ENCODE measurements at regions not wholly inside any gene's neighbourhood (a gene's known extent, or its start where the extent isn't known, plus 50 kb on each side); places are given as distances from the start of the nearest gene placed in this dataset.

GRCh38 chr5:168187614-168188013 lies 103.8 kb upstream of the WWC1 start:
- Histone ChIP-seq H3K36me3 (ENCODE audit: insufficient read depth, low read length) (no peaks in the 10 kb centered on the region), H3K9me3 (ENCODE audit: low read length) (no peaks in the 10 kb centered on the region), H3K9ac (ENCODE audit: low read length) (peak overlapping the region; percentile 9), H3K79me2 (replicated peaks; ENCODE audit: insufficient read depth, low read length) (no peaks in the 10 kb centered on the region), H3K4me2 (ENCODE audit: low read length) (peak overlapping the region; percentile 53), H3K27ac (ENCODE audit: low read length) (peak overlapping the region; percentile 73), H3K4me3 (ENCODE audit: low read length) (peak overlapping the region; percentile 46), H3K27me3 (ENCODE audit: insufficient read depth, low read depth, low read length) (no peaks in the 10 kb centered on the region), H3K9me2 (ENCODE audit: insufficient read depth, low read length) (no peaks in the 10 kb centered on the region), H3F3A (ENCODE audit: insufficient read depth, low read length, poor library complexity, severe bottlenecking) (no peaks in the 10 kb centered on the region), H2AFZ (ENCODE audit: low read depth, low read length) (no peak overlapping the region), H4K20me1 (ENCODE audit: insufficient read depth) (no peaks in the 10 kb centered on the region)
- no peak for TF ChIP-seq EP300 (conservative IDR thresholded peaks at IDR 0.05; ENCODE audit: poor library complexity, severe bottlenecking)
- no peak for TF ChIP-seq TAF1 (IDR thresholded peaks at IDR 0.05; ENCODE audit: low read depth)
- no peak for TF ChIP-seq MXI1 (conservative IDR thresholded peaks at IDR 0.05; ENCODE audit: poor library complexity, severe bottlenecking)
- TF ChIP-seq SMC3 (conservative IDR thresholded peaks at IDR 0.05; ENCODE audit: poor library complexity), result no peak
- no peak for TF ChIP-seq POLR2AphosphoS5 (IDR thresholded peaks at IDR 0.05)
- TF ChIP-seq REST (IDR thresholded peaks at IDR 0.05; ENCODE audit: borderline replicate concordance), result no peak
- TF ChIP-seq RAD21 (conservative IDR thresholded peaks at IDR 0.05), result no peak
- TF ChIP-seq EZH2 (IDR thresholded peaks at IDR 0.05; ENCODE audit: borderline replicate concordance, insufficient read depth, low read length, poor library complexity, severe bottlenecking), result no peak
- TF ChIP-seq CTCF (IDR thresholded peaks at IDR 0.05; ENCODE audit: poor library complexity, severe bottlenecking), result no peak

- no peaks in the 10 kb centered on the region for H3K27me3 ChIP-seq (ENCODE audit: insufficient read depth, low read depth, low read length)
- no peaks in the 10 kb centered on the region for H3K79me2 ChIP-seq (replicated peaks; ENCODE audit: insufficient read depth, low read length)
- no peak overlapping the region for H3K4me2 ChIP-seq (ENCODE audit: low read length)
- H3K9ac ChIP-seq (ENCODE audit: low read length), result no peak overlapping the region
- peak overlapping the region; percentile 46 for H3K4me3 ChIP-seq (ENCODE audit: low read length)
- no peaks in the 10 kb centered on the region for H3K9me2 ChIP-seq (ENCODE audit: insufficient read depth, low read length)
- H3K36me3 ChIP-seq (ENCODE audit: insufficient read depth, low read length), result no peaks in the 10 kb centered on the region
- no peak for TF ChIP-seq MXI1 (conservative IDR thresholded peaks at IDR 0.05; ENCODE audit: poor library complexity, severe bottlenecking)
- TF ChIP-seq RAD21 (conservative IDR thresholded peaks at IDR 0.05), result no peak
- no peak for TF ChIP-seq REST (IDR thresholded peaks at IDR 0.05; ENCODE audit: borderline replicate concordance)
- no peak for TF ChIP-seq SMC3 (conservative IDR thresholded peaks at IDR 0.05; ENCODE audit: poor library complexity)
- no peak for TF ChIP-seq POLR2AphosphoS5 (IDR thresholded peaks at IDR 0.05)
- no peak for TF ChIP-seq CTCF (IDR thresholded peaks at IDR 0.05; ENCODE audit: poor library complexity, severe bottlenecking)
- no peak for TF ChIP-seq EZH2 (IDR thresholded peaks at IDR 0.05; ENCODE audit: borderline replicate concordance, insufficient read depth, low read length, poor library complexity, severe bottlenecking)
- TF ChIP-seq EP300 (conservative IDR thresholded peaks at IDR 0.05; ENCODE audit: poor library complexity, severe bottlenecking), result no peak
- TF ChIP-seq TAF1 (IDR thresholded peaks at IDR 0.05; ENCODE audit: low read depth), result no peak
- H4K20me1 ChIP-seq (ENCODE audit: insufficient read depth), result no peaks in the 10 kb centered on the region
- no peak overlapping the region for H2AFZ ChIP-seq (ENCODE audit: low read depth, low read length)
- no peak overlapping the region for H3K27ac ChIP-seq (ENCODE audit: low read length)
- no peaks in the 10 kb centered on the region for H3F3A ChIP-seq (ENCODE audit: insufficient read depth, low read length, poor library complexity, severe bottlenecking)
- H3K9me3 ChIP-seq (ENCODE audit: low read length), result no peaks in the 10 kb centered on the region
These were observed 103.3 kb upstream of the WWC1 start for GRCh38 chr5:168188182-168188581.
